Thyroid gland (tissue), 4 donors: ENCODE measurements at regions not wholly inside any gene's neighbourhood (a gene's known extent, or its start where the extent isn't known, plus 50 kb on each side); places are given as distances from the start of the nearest gene placed in this dataset.

Experiments used
- POLR2A ChIP-seq, 2 donors: fragments of 450-650 bp; IDR thresholded peaks; one replicate each; pipeline ENCODE4 v1.6.1; 2017; ENCODE audit warnings: antibody characterized with exemption in 2 of 2, mild to moderate bottlenecking in 2 of 2, moderate library complexity in 1 of 2
- TF ChIP-seq, protein P1 (sequence below), 6 experiments: fragments of 200-600 bp in 3 of 6; fragments of 450-650 bp in 3 of 6; sonication (generic) in 3 of 6; IDR thresholded peaks; one replicate each; pipeline ENCODE4 v1.5.1; 2016 to 2019; ENCODE audit warnings: antibody characterized with exemption in 6 of 6, mild to moderate bottlenecking in 2 of 6, inconsistent platforms in 1 of 6, moderate library complexity in 1 of 6

DNA sequence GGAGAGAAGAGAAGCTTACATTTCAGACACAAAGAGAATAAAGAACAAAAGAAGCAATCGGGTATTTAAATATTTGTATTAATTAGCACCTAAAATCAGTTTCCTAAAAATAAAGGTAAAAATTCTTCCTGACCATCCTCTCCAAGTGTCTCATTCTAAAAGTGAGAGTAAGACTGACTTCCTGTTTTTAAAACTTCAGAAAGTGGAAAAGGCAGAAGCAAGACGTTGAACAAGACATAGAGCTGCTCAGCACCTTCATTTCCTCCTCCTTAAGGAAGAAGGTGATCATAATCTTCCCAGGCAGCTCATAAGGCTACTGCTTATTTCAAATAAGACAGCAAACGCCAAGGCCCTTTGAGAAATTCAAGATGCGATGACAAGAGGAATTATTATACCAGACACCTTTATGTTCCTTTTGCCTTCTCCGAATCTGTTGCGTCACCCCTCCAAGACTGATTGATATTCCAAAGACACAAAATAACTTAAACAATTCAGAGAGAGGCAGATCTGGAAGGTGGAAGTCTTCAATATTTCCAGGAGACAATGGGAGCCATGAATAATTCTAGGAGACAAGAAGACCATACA, 238.8 kb upstream of the TLE3 start:
- TF ChIP-seq POLR2A (IDR thresholded peaks at IDR 0.05), result no peak
- TF ChIP-seq, protein P1, sequence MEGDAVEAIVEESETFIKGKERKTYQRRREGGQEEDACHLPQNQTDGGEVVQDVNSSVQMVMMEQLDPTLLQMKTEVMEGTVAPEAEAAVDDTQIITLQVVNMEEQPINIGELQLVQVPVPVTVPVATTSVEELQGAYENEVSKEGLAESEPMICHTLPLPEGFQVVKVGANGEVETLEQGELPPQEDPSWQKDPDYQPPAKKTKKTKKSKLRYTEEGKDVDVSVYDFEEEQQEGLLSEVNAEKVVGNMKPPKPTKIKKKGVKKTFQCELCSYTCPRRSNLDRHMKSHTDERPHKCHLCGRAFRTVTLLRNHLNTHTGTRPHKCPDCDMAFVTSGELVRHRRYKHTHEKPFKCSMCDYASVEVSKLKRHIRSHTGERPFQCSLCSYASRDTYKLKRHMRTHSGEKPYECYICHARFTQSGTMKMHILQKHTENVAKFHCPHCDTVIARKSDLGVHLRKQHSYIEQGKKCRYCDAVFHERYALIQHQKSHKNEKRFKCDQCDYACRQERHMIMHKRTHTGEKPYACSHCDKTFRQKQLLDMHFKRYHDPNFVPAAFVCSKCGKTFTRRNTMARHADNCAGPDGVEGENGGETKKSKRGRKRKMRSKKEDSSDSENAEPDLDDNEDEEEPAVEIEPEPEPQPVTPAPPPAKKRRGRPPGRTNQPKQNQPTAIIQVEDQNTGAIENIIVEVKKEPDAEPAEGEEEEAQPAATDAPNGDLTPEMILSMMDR (IDR thresholded peaks at IDR 0.05), result no peak
